ENCODE measurements at regions not wholly inside any gene's neighbourhood (a gene's known extent, or its start where the extent isn't known, plus 50 kb on each side); places are given as distances from the start of the nearest gene placed in this dataset.

DNA sequence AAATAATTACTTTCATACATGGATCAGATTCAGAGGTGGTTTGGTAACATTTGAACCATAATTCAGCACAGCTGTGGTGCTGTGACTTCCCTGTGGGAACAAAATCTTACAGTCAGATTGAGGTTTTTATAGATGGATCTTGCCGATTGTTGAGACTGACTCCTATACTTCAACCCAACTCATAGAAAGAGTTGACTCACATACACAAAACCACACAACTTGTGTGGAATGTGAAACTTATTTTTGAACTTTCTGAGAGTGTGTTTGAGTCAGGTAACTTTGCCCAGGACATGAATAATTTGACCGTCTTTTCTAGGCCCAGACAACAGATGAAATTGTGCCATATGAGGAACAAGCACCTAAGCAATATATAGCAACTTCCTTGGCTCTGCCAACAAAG, 1152.4 kb upstream of the AMELY start:
- no peak for TF ChIP-seq POLR2A (IDR thresholded peaks at IDR 0.05)
- TF ChIP-seq, protein P1, sequence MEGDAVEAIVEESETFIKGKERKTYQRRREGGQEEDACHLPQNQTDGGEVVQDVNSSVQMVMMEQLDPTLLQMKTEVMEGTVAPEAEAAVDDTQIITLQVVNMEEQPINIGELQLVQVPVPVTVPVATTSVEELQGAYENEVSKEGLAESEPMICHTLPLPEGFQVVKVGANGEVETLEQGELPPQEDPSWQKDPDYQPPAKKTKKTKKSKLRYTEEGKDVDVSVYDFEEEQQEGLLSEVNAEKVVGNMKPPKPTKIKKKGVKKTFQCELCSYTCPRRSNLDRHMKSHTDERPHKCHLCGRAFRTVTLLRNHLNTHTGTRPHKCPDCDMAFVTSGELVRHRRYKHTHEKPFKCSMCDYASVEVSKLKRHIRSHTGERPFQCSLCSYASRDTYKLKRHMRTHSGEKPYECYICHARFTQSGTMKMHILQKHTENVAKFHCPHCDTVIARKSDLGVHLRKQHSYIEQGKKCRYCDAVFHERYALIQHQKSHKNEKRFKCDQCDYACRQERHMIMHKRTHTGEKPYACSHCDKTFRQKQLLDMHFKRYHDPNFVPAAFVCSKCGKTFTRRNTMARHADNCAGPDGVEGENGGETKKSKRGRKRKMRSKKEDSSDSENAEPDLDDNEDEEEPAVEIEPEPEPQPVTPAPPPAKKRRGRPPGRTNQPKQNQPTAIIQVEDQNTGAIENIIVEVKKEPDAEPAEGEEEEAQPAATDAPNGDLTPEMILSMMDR (IDR thresholded peaks at IDR 0.05) = no peak

All from lower leg skin (tissue), 3 donors.